SK-N-SH (cell line): ENCODE measurements at regions not wholly inside any gene's neighbourhood (a gene's known extent, or its start where the extent isn't known, plus 50 kb on each side); places are given as distances from the start of the nearest gene placed in this dataset.

ENCODE experiments used
- CTCF ChIA-PET: fragments of 300-600, 350-600 bp; formaldehyde crosslinking; extraction: SDS; loops from one replicate; lab custom pipeline; 2021; lab: Yijun Ruan, JAX
- POLR2A ChIA-PET: fragments of 350-600 bp; sonication (Branson Sonifier 250); formaldehyde crosslinking; extraction: SDS; loops from one replicate; lab custom pipeline; 2020; ENCODE audit warnings: antibody characterized with exemption, inconsistent platforms; lab: Yijun Ruan, JAX
- DNase-seq: peaks from one replicate; pipeline ENCODE4 v3.0.0; 2012
- H2AFZ ChIP-seq: fragments of 200-600 bp; sonication (generic); 2 replicates; pipeline ENCODE4 v1.8.1; 2016; ENCODE audit warnings: antibody characterized with exemption, mild to moderate bottlenecking, low read depth
- H3F3A ChIP-seq: fragments of 200-600 bp; sonication (generic); replicated peaks from 2 replicates; pipeline ENCODE3; 2016; ENCODE audit warnings: antibody characterized with exemption, mild to moderate bottlenecking; ENCODE audit not compliant: insufficient read depth
- H3K27ac ChIP-seq, 2 experiments: fragments of 200-500 bp in 1 of 2; fragments of 200-600 bp in 1 of 2; sonication (Bioruptor generic) in 1 of 2; sonication (generic), shearing (Covaris generic) in 1 of 2; 2 replicates each; pipeline versions ENCODE4 v1.5.1 to v1.6.1; 2014 to 2016; ENCODE audit warnings: low read depth in 2 of 2, inconsistent platforms in 1 of 2, low read length in 1 of 2, mild to moderate bottlenecking in 1 of 2, mixed read lengths in 1 of 2
- H3K27me3 ChIP-seq: fragments of 200-600 bp; sonication (generic), shearing (Covaris generic); 2 replicates; pipeline ENCODE4 v1.6.1; 2016; ENCODE audit warnings: mixed run types; ENCODE audit not compliant: insufficient read depth
- H3K36me3 ChIP-seq, 2 experiments: fragments of 200-500 bp in 1 of 2; fragments of 200-600 bp in 1 of 2; sonication (Bioruptor generic) in 1 of 2; sonication (generic) in 1 of 2; replicated peaks in 1 of 2; 2 replicates each; pipeline versions ENCODE3 to v1.5.1; 2014 to 2016; ENCODE audit warnings: low read length in 1 of 2, mild to moderate bottlenecking in 1 of 2; ENCODE audit not compliant: insufficient read depth in 2 of 2, control insufficient read depth in 1 of 2
- H3K4me1 ChIP-seq, 2 experiments: fragments of 200-500 bp in 1 of 2; fragments of 200-600 bp in 1 of 2; sonication (Bioruptor generic) in 1 of 2; sonication (generic), shearing (Covaris generic) in 1 of 2; 2 replicates each; pipeline versions ENCODE4 v1.5.1 to v1.6.1; 2014 to 2016; ENCODE audit warnings: low read depth in 1 of 2, low read length in 1 of 2, mixed run types in 1 of 2; ENCODE audit not compliant: insufficient read depth in 2 of 2, control insufficient read depth in 1 of 2
- H3K4me2 ChIP-seq: fragments of 200-600 bp; sonication (generic), shearing (Covaris generic); 2 replicates; pipeline ENCODE4 v1.6.1; 2017; ENCODE audit warnings: mixed run types
- H3K4me3 ChIP-seq, 2 experiments: fragments of 200-500 bp in 1 of 2; fragments of 200-600 bp in 1 of 2; sonication (Bioruptor generic) in 1 of 2; sonication (generic), shearing (Covaris generic) in 1 of 2; 2 replicates each; pipeline versions ENCODE4 v1.5.1 to v1.8.1; 2014 to 2016; ENCODE audit warnings: low read depth in 2 of 2, inconsistent platforms in 1 of 2, low read length in 1 of 2, mild to moderate bottlenecking in 1 of 2, mixed read lengths in 1 of 2, moderate library complexity in 1 of 2
- H3K79me2 ChIP-seq: fragments of 200-600 bp; sonication (generic); 2 replicates; pipeline ENCODE4 v1.8.1; 2017; ENCODE audit warnings: mild to moderate bottlenecking; ENCODE audit not compliant: insufficient read depth
- H3K9ac ChIP-seq: fragments of 200-600 bp; sonication (generic); 2 replicates; pipeline ENCODE4 v1.6.1; 2017; ENCODE audit warnings: mixed run types
- H3K9me2 ChIP-seq: fragments of 200-600 bp; sonication (generic); 2 replicates; pipeline ENCODE4 v1.6.1; 2017; ENCODE audit warnings: mixed run types
- H3K9me3 ChIP-seq: fragments of 200-600 bp; sonication (generic); 2 replicates; pipeline ENCODE4 v1.6.1; 2017; ENCODE audit warnings: mixed run types, mild to moderate bottlenecking, moderate library complexity
- H4K20me1 ChIP-seq: fragments of 200-600 bp; sonication (generic); 2 replicates; pipeline ENCODE4 v1.6.1; 2017; ENCODE audit warnings: mild to moderate bottlenecking, mixed run types; ENCODE audit not compliant: insufficient read depth
- EP300 ChIP-seq, 2 experiments: IDR thresholded peaks; 2 replicates each; pipeline versions ENCODE4 v1.4.0 to v1.6.1; 2012; ENCODE audit warnings: borderline replicate concordance in 1 of 2, low read depth in 1 of 2, low read length in 1 of 2
- EZH2phosphoT487 ChIP-seq: fragments of 200-600 bp; sonication (generic); IDR thresholded peaks from 2 replicates; pipeline ENCODE4 v1.6.1; 2017; ENCODE audit warnings: low read depth, mixed run types, mild to moderate bottlenecking, antibody characterized with exemption, moderate library complexity, borderline replicate concordance
- FOXJ3 ChIP-seq: sonication (generic); formaldehyde crosslinking; IDR thresholded peaks from 2 replicates; pipeline ENCODE4 v1.5.1; 2020; ENCODE audit warnings: mild to moderate bottlenecking, missing genetic modification reagents
- FOXM1 ChIP-seq: IDR thresholded peaks from 2 replicates; pipeline ENCODE4 v1.4.0; 2012; ENCODE audit warnings: low read depth, mild to moderate bottlenecking
- GATA2 ChIP-seq: sonication (generic); formaldehyde crosslinking; IDR thresholded peaks from 2 replicates; pipeline ENCODE4 v1.5.0; 2020; ENCODE audit warnings: mild to moderate bottlenecking, missing genetic modification reagents
- JUND ChIP-seq: IDR thresholded peaks from 2 replicates; pipeline ENCODE4 v1.4.0; 2012
- MAX ChIP-seq: IDR thresholded peaks from 2 replicates; pipeline ENCODE4 v1.4.0; 2012; ENCODE audit warnings: low read depth
- MEF2A ChIP-seq: IDR thresholded peaks from 2 replicates; pipeline ENCODE4 v1.4.0; 2012; ENCODE audit warnings: low read depth, borderline replicate concordance
- MXI1 ChIP-seq: IDR thresholded peaks from 2 replicates; pipeline ENCODE4 v1.6.1; 2012; ENCODE audit warnings: mild to moderate bottlenecking, low read depth, low read length, improper control_type of control experiment
- NRF1 ChIP-seq: IDR thresholded peaks from 2 replicates; pipeline ENCODE4 v1.6.1; 2012; ENCODE audit warnings: low read depth, mild to moderate bottlenecking, low read length
- PBX3 ChIP-seq: IDR thresholded peaks from 2 replicates; pipeline ENCODE4; 2012
- POLR2AphosphoS5 ChIP-seq: IDR thresholded peaks from 2 replicates; pipeline ENCODE4 v1.6.1; 2012; ENCODE audit warnings: low read depth, low read length
- RCOR1 ChIP-seq: fragments of 150-350 bp; IDR thresholded peaks from 2 replicates; pipeline ENCODE4 v1.6.1; 2017; ENCODE audit warnings: antibody characterized with exemption, low read length
- SIN3A ChIP-seq: IDR thresholded peaks from 2 replicates; pipeline ENCODE4 v1.6.1; 2012; ENCODE audit warnings: low read depth, mild to moderate bottlenecking, low read length, moderate library complexity, borderline replicate concordance
- TCF12 ChIP-seq: IDR thresholded peaks from 2 replicates; pipeline ENCODE4 v1.4.0; 2012
- USF2 ChIP-seq: fragments of 150-350 bp; IDR thresholded peaks from 2 replicates; pipeline ENCODE4 v1.6.1; 2017; ENCODE audit warnings: antibody characterized with exemption, low read length, low read depth, borderline replicate concordance
- YY1 ChIP-seq: IDR thresholded peaks from 2 replicates; pipeline ENCODE4 v1.4.0; 2012; ENCODE audit warnings: low read depth, mild to moderate bottlenecking
- ZBTB33 ChIP-seq: IDR thresholded peaks from 2 replicates; pipeline ENCODE4 v1.4.0; 2012; ENCODE audit warnings: low read depth, borderline replicate concordance
- WGBS: methylation state at CpG from one replicate; pipeline ENCODE4 v1.1.6; 2017; ENCODE audit warnings: low lambda C conversion rate; 5-methylcytosine and 5-hydroxymethylcytosine counted together

- Histone ChIP-seq H3K9me2 (no peaks in the 10 kb centered on the region), H4K20me1 (no peaks in the 10 kb centered on the region), H3F3A (no peaks in the 10 kb centered on the region), H3K4me1 (no peaks in the 10 kb centered on the region; a peak in 1 of 4 replicates), H2AFZ (no peak overlapping the region), H3K79me2 (no peaks in the 10 kb centered on the region), H3K9ac (no peak overlapping the region), H3K27ac (no peak overlapping the region), H3K9me3 (no peaks in the 10 kb centered on the region), H3K27me3 (no peaks in the 10 kb centered on the region), H3K4me3 (no peak overlapping the region), H3K36me3 (no peaks in the 10 kb centered on the region), H3K4me2 (no peak overlapping the region)
- 93% methylated on average over 4 of the region's 4 CpGs for WGBS
- TF ChIP-seq MXI1 (no peak), FOXJ3 (no peak), YY1 (no peak)
- no peak for DNase-seq
- ChIA-PET CTCF (no interaction called here), POLR2A (no interaction called here)
Observed at GRCh38 chr1:199261328-199261727, 622.5 kb downstream of the PTPRC start.

GRCh38 chr1:199264283-199264682, 625.4 kb downstream of the PTPRC start:
- H3K36me3 ChIP-seq = no peaks in the 10 kb centered on the region
- H3K4me1 ChIP-seq = no peaks in the 10 kb centered on the region; a peak in 1 of 4 replicates
- H4K20me1 ChIP-seq = no peaks in the 10 kb centered on the region
- no peaks in the 10 kb centered on the region for H3K9me3 ChIP-seq
- H3K4me2 ChIP-seq = no peak overlapping the region
- no peak overlapping the region for H3K9ac ChIP-seq
- no peak overlapping the region for H2AFZ ChIP-seq
- 93% methylated on average over 2 of the region's 2 CpGs for WGBS
- H3K4me3 ChIP-seq = no peak overlapping the region
- POLR2A ChIA-PET = no interaction called here
- no peak for TF ChIP-seq EZH2phosphoT487
- TF ChIP-seq TCF12 = no peak
- TF ChIP-seq JUND = no peak
- no peak for TF ChIP-seq ZBTB33
- no peak for TF ChIP-seq EP300 (IDR thresholded peaks at IDR 0.05; ENCODE audit: borderline replicate concordance in 1 of 2, low read depth in 1 of 2, low read length in 1 of 2)
- no peak for TF ChIP-seq GATA2
- no peak for TF ChIP-seq MEF2A
- TF ChIP-seq FOXJ3 = no peak
- no peak for TF ChIP-seq POLR2AphosphoS5
- TF ChIP-seq PBX3 = no peak
- TF ChIP-seq USF2 = no peak
- no peak for TF ChIP-seq RCOR1
- no peak for TF ChIP-seq SIN3A
- TF ChIP-seq NRF1 = no peak
- TF ChIP-seq MAX = no peak
- TF ChIP-seq FOXM1 = no peak
- no peak overlapping the region for H3K27ac ChIP-seq
- H3F3A ChIP-seq = no peaks in the 10 kb centered on the region
- H3K79me2 ChIP-seq = no peaks in the 10 kb centered on the region
- no peaks in the 10 kb centered on the region for H3K9me2 ChIP-seq
- CTCF ChIA-PET = interaction anchor here (0.6 kb wide), 1 partner anchor 20 kb away, joined by 3 read pairs; no protein-coding TSS in a partner anchor
- H3K27me3 ChIP-seq = no peaks in the 10 kb centered on the region
- no peak for DNase-seq
